ENCODE measurements at regions not wholly inside any gene's neighbourhood (a gene's known extent, or its start where the extent isn't known, plus 50 kb on each side); places are given as distances from the start of the nearest gene placed in this dataset.

GRCh38 chrX:7228226-7228625, 80.3 kb upstream of the PUDP start:
- DNase-seq (ENCODE audit: low spot score), result no peak
- no peaks in the 10 kb centered on the region for H3K9me3 Mint-ChIP-seq (ENCODE audit: unreplicated experiment)
- H3K36me3 Mint-ChIP-seq (ENCODE audit: low read depth, unreplicated experiment), result no peaks in the 10 kb centered on the region
- peaks cover 3% of the 10 kb centered on the region for H3K4me1 Mint-ChIP-seq (ENCODE audit: unreplicated experiment)
- no peak overlapping the region for H3K27ac Mint-ChIP-seq (ENCODE audit: unreplicated experiment)
- no peak overlapping the region for H3K4me3 Mint-ChIP-seq (ENCODE audit: unreplicated experiment)
- TF ChIP-seq, protein P1, sequence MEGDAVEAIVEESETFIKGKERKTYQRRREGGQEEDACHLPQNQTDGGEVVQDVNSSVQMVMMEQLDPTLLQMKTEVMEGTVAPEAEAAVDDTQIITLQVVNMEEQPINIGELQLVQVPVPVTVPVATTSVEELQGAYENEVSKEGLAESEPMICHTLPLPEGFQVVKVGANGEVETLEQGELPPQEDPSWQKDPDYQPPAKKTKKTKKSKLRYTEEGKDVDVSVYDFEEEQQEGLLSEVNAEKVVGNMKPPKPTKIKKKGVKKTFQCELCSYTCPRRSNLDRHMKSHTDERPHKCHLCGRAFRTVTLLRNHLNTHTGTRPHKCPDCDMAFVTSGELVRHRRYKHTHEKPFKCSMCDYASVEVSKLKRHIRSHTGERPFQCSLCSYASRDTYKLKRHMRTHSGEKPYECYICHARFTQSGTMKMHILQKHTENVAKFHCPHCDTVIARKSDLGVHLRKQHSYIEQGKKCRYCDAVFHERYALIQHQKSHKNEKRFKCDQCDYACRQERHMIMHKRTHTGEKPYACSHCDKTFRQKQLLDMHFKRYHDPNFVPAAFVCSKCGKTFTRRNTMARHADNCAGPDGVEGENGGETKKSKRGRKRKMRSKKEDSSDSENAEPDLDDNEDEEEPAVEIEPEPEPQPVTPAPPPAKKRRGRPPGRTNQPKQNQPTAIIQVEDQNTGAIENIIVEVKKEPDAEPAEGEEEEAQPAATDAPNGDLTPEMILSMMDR (IDR thresholded peaks at IDR 0.05; ENCODE audit: unreplicated experiment), result no peak
- no peaks in the 10 kb centered on the region for H3K27me3 Mint-ChIP-seq (ENCODE audit: unreplicated experiment)

- TF ChIP-seq, protein P1 (IDR thresholded peaks at IDR 0.05; ENCODE audit: unreplicated experiment), result no peak
- no peak overlapping the region for H3K4me3 Mint-ChIP-seq (ENCODE audit: unreplicated experiment)
Observed at GRCh38 chrX:7225338-7225737, 77.4 kb upstream of the PUDP start.

DNA sequence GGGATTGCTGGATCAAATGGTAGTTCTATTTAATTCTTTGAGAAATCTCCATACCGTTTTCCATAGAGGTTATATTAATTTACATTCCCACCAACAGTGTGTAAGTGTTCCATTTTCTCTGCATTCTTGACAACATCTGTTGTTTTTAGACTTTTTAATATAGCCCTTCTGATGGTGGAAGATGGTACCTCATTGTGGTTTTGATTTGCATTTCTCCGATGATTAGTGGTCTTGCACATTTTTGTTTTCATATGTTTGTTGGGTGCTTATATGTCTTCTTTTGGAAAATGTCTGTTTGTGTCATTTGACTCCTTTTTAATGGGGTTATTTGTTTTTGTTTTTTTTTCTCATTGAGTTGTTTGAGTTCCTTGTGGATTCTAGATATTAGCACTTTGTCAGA, 75.3 kb upstream of the PUDP start:
- TF ChIP-seq, protein P1 (IDR thresholded peaks at IDR 0.05; ENCODE audit: unreplicated experiment), result no peak
- Mint-ChIP-seq H3K4me1 (ENCODE audit: unreplicated experiment) (no peaks in the 10 kb centered on the region), H3K27ac (ENCODE audit: unreplicated experiment) (no peak overlapping the region), H3K36me3 (ENCODE audit: low read depth, unreplicated experiment) (no peaks in the 10 kb centered on the region), H3K4me3 (ENCODE audit: unreplicated experiment) (no peak overlapping the region), H3K9me3 (ENCODE audit: unreplicated experiment) (no peaks in the 10 kb centered on the region), H3K27me3 (ENCODE audit: unreplicated experiment) (no peaks in the 10 kb centered on the region)
- no peak for DNase-seq (ENCODE audit: low spot score)

More at GRCh38 chrX:7225338-7225737, 77.4 kb upstream of the PUDP start:
- no peak for DNase-seq (ENCODE audit: low spot score)
- Mint-ChIP-seq H3K4me1 (ENCODE audit: unreplicated experiment) (peaks cover 3% of the 10 kb centered on the region), H3K27me3 (ENCODE audit: unreplicated experiment) (no peaks in the 10 kb centered on the region), H3K9me3 (ENCODE audit: unreplicated experiment) (no peaks in the 10 kb centered on the region), H3K36me3 (ENCODE audit: low read depth, unreplicated experiment) (no peaks in the 10 kb centered on the region), H3K27ac (ENCODE audit: unreplicated experiment) (no peak overlapping the region)

- H3K4me1 Mint-ChIP-seq (ENCODE audit: unreplicated experiment), result no peaks in the 10 kb centered on the region
- H3K4me3 Mint-ChIP-seq (ENCODE audit: unreplicated experiment), result no peak overlapping the region
- no peak for DNase-seq (ENCODE audit: low spot score)
- H3K9me3 Mint-ChIP-seq (ENCODE audit: unreplicated experiment), result no peaks in the 10 kb centered on the region
- no peak overlapping the region for H3K27ac Mint-ChIP-seq (ENCODE audit: unreplicated experiment)
- TF ChIP-seq, protein P1 (IDR thresholded peaks at IDR 0.05; ENCODE audit: unreplicated experiment), result no peak
- H3K36me3 Mint-ChIP-seq (ENCODE audit: low read depth, unreplicated experiment), result no peaks in the 10 kb centered on the region
- no peaks in the 10 kb centered on the region for H3K27me3 Mint-ChIP-seq (ENCODE audit: unreplicated experiment)
Observed at GRCh38 chrX:7220121-7220520, 72.2 kb upstream of the PUDP start.

GRCh38 chrX:7219153-7219705, 71.3 kb upstream of the PUDP start:
- Mint-ChIP-seq H3K27ac (ENCODE audit: unreplicated experiment) (no peak overlapping the region), H3K27me3 (ENCODE audit: unreplicated experiment) (no peaks in the 10 kb centered on the region), H3K4me3 (ENCODE audit: unreplicated experiment) (no peak overlapping the region), H3K4me1 (ENCODE audit: unreplicated experiment) (no peaks in the 10 kb centered on the region), H3K9me3 (ENCODE audit: unreplicated experiment) (no peaks in the 10 kb centered on the region), H3K36me3 (ENCODE audit: low read depth, unreplicated experiment) (no peaks in the 10 kb centered on the region)
- TF ChIP-seq, protein P1 (IDR thresholded peaks at IDR 0.05; ENCODE audit: unreplicated experiment), result no peak
- no peak for DNase-seq (ENCODE audit: low spot score)

Data from endothelial cell (in vitro differentiated cells).